WERI-Rb-1 (cell line): ENCODE measurements at regions not wholly inside any gene's neighbourhood (a gene's known extent, or its start where the extent isn't known, plus 50 kb on each side); places are given as distances from the start of the nearest gene placed in this dataset.

ENCODE experiments used
- DNase-seq: peaks from one replicate; pipeline ENCODE4 v3.0.0-alpha.2; 2020
- H3K27ac ChIP-seq: fragments of 250-450 bp; sonication (Bioruptor Pico); 2 replicates; pipeline ENCODE4 v1.5.1; 2020; ENCODE audit warnings: mild to moderate bottlenecking, moderate library complexity
- H3K27me3 ChIP-seq: fragments of 250-450 bp; sonication (Bioruptor Pico); 2 replicates; pipeline ENCODE4 v1.5.1; 2021; ENCODE audit warnings: mild to moderate bottlenecking, low read depth, moderate library complexity; ENCODE audit not compliant: insufficient read depth, severe bottlenecking
- H3K36me3 ChIP-seq: fragments of 250-450 bp; sonication (Bioruptor Pico); 2 replicates; pipeline ENCODE4 v1.5.1; 2020; ENCODE audit warnings: mild to moderate bottlenecking, moderate library complexity
- H3K4me3 ChIP-seq: 2 replicates; pipeline ENCODE4 v1.5.1; 2011; ENCODE audit warnings: low read depth, mild to moderate bottlenecking, control low read depth, low read length
- H3K9me3 ChIP-seq: fragments of 250-450 bp; sonication (Bioruptor Pico); 2 replicates; pipeline ENCODE4 v1.5.1; 2021; ENCODE audit warnings: mild to moderate bottlenecking, moderate library complexity; ENCODE audit not compliant: severe bottlenecking
- TF ChIP-seq, protein P1 (sequence below): IDR thresholded peaks from 2 replicates; pipeline ENCODE4 v1.5.1; 2011; ENCODE audit warnings: low read depth, mild to moderate bottlenecking, control low read depth, inconsistent platforms, low read length

DNA sequence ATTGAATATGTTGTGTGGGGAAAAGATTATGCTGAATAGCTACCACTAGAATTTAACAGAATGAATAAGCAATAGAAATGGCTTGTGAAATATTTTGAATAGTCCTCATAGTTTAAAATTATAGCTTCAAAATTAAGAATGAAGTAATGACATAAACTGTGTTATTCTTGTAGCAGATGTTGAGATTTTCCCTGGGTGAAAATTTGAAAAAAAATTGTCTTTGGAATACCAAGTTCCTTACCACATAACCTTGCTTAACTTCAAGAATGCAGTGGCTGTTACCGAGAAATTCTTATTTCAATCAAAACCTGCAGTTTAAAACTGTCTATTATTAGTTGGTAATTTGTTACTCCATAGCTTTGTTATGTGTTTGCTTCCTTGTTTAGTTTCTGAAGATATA, 1268.6 kb downstream of the RAPGEF2 start:
- Histone ChIP-seq H3K27ac (no peak overlapping the region), H3K36me3 (no peaks in the 10 kb centered on the region), H3K4me3 (no peak overlapping the region), H3K27me3 (no peaks in the 10 kb centered on the region), H3K9me3 (no peaks in the 10 kb centered on the region)
- TF ChIP-seq, protein P1, sequence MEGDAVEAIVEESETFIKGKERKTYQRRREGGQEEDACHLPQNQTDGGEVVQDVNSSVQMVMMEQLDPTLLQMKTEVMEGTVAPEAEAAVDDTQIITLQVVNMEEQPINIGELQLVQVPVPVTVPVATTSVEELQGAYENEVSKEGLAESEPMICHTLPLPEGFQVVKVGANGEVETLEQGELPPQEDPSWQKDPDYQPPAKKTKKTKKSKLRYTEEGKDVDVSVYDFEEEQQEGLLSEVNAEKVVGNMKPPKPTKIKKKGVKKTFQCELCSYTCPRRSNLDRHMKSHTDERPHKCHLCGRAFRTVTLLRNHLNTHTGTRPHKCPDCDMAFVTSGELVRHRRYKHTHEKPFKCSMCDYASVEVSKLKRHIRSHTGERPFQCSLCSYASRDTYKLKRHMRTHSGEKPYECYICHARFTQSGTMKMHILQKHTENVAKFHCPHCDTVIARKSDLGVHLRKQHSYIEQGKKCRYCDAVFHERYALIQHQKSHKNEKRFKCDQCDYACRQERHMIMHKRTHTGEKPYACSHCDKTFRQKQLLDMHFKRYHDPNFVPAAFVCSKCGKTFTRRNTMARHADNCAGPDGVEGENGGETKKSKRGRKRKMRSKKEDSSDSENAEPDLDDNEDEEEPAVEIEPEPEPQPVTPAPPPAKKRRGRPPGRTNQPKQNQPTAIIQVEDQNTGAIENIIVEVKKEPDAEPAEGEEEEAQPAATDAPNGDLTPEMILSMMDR = no peak
- DNase-seq = no peak

DNA sequence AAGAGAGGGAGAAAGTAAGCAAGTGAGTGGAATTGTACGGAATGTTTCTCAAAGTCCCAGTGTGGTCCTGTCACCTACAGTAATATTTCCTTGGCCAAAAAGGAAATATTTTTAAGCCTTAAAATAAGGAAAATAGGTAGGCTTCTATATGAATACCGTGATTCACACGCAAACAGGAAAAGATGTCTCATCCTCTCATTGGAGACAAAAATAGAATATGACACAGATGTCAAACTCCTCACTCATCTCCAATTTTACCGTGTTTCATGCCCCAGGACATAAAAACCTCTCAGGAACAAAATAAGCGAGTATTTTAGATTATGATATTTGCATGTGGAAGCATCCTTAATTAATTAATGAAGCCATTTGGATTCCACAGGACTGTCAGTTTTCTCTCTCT, 1269.5 kb downstream of the RAPGEF2 start:
- H3K27me3 ChIP-seq = no peaks in the 10 kb centered on the region
- no peak for DNase-seq
- H3K27ac ChIP-seq = no peak overlapping the region
- TF ChIP-seq, protein P1 = no peak
- H3K36me3 ChIP-seq = no peaks in the 10 kb centered on the region
- no peak overlapping the region for H3K4me3 ChIP-seq
- H3K9me3 ChIP-seq = no peaks in the 10 kb centered on the region

DNA sequence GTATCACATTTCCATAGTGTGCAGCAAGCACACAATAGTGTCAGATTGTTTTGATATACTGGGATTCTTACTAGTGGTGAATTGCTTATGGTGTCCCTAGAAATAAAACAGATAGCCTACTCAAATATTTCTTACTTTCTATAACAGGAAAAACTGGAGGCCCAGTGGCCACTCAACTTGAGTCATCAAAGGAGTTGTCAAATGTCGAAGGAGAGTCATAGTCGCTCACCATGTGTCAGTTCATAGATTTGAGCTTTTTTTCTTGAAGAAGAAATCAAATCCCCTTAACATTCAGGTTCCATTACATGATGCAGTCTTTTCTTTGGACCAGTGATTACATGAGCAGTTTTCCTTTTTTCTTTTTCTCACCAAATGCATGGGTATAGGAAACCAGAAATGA, 1271.0 kb downstream of the RAPGEF2 start:
- no peaks in the 10 kb centered on the region for H3K36me3 ChIP-seq
- no peaks in the 10 kb centered on the region for H3K9me3 ChIP-seq
- H3K4me3 ChIP-seq = no peak overlapping the region
- TF ChIP-seq, protein P1 = no peak
- no peaks in the 10 kb centered on the region for H3K27me3 ChIP-seq
- H3K27ac ChIP-seq = no peak overlapping the region
- no peak for DNase-seq

DNA sequence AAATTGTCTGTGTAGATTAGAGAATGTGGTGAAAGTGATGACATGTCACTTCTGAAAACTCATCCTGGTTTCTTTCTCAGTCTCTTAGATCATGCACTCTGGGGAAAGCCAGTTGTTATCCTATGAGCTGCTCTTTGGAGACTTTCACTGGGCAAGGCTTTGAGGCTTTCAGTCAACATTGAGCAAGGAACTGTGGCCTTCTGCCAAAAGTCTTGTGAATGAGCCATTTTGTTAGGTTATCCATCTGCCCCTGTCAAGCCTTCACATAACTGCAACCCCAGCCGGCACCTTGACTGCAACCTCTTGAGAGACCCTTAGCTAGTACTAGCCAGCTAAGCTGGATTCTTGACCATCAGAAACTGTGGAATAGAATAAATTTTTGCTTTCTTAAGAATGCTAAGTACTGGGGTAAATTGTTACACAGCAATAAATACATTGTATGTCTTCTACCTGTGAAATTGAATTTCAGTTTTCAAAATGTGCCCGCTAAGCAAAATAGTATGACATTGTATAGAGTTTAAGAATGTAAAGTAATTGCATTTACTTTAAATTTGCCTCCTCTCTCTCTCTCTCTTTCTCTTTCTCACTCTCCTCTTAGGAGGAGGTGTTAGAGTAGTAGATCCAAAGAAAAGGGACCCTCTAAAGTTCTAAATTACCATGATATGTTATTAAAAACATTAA, 1273.0 kb downstream of the RAPGEF2 start:
- no peaks in the 10 kb centered on the region for H3K27me3 ChIP-seq
- TF ChIP-seq, protein P1 = no peak
- no peak overlapping the region for H3K4me3 ChIP-seq
- H3K27ac ChIP-seq = no peak overlapping the region
- no peak for DNase-seq
- H3K36me3 ChIP-seq = no peaks in the 10 kb centered on the region
- H3K9me3 ChIP-seq = no peaks in the 10 kb centered on the region

DNA sequence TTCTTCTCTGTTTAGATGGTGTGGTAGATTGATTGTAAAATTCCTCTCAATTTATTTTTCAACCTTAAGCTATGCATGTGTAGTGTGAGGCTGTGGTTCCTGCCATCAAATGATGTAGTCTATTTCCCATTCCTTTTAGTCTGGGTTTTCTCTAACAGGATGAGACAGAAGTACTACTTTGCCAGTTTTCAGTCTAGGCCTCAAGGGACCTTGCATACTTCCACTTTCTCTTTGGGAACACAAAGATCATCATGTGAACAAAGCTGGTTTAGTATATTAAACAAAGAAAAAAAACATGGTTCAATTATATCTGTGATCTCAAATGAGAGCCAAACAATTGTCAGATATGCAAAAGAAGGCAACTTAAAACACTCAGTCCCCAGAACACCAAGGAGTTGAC, 1284.0 kb downstream of the RAPGEF2 start:
- DNase-seq = no peak
- H3K4me3 ChIP-seq = no peak overlapping the region
- TF ChIP-seq, protein P1 = no peak
- no peaks in the 10 kb centered on the region for H3K27me3 ChIP-seq
- no peak overlapping the region for H3K27ac ChIP-seq
- no peaks in the 10 kb centered on the region for H3K36me3 ChIP-seq
- peaks cover 12% of the 10 kb centered on the region for H3K9me3 ChIP-seq

DNA sequence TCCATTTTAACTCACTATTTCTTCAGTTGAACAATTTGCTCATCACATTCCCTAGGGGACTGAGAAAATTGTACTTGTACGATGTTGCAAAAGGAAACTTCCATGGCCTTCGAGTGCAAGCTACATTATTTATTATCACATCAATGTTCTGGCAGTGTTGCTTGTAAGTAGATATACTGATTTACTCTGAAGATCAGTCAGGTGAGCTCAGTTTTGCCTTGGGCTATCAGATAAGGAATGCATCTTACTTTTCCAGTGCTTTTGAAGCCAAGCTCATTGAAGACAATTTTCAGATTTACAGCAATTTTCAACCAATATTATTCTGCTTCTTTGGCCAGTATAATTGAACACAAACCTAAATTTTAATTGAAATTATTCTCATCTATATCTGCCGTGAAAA, 1296.9 kb downstream of the RAPGEF2 start:
- H3K27ac ChIP-seq = no peak overlapping the region
- H3K4me3 ChIP-seq = no peak overlapping the region
- DNase-seq = no peak
- TF ChIP-seq, protein P1 = no peak
- H3K36me3 ChIP-seq = no peaks in the 10 kb centered on the region
- H3K27me3 ChIP-seq = no peaks in the 10 kb centered on the region
- peaks cover 3% of the 10 kb centered on the region for H3K9me3 ChIP-seq
